HTR-8/SVneo (cell line): ENCODE measurements at regions not wholly inside any gene's neighbourhood (a gene's known extent, or its start where the extent isn't known, plus 50 kb on each side); places are given as distances from the start of the nearest gene placed in this dataset.

ENCODE experiments used
- DNase-seq: peaks from one replicate; pipeline ENCODE4 v3.0.0; 2011; ENCODE audit warnings: low spot score, mixed read lengths; ENCODE audit not compliant: insufficient read length
- FAIRE-seq: peaks from 2 replicates; lab custom pipeline; 2011; peaks lifted over from hg19 to GRCh38; lab: Jason Lieb, UNC

DNA sequence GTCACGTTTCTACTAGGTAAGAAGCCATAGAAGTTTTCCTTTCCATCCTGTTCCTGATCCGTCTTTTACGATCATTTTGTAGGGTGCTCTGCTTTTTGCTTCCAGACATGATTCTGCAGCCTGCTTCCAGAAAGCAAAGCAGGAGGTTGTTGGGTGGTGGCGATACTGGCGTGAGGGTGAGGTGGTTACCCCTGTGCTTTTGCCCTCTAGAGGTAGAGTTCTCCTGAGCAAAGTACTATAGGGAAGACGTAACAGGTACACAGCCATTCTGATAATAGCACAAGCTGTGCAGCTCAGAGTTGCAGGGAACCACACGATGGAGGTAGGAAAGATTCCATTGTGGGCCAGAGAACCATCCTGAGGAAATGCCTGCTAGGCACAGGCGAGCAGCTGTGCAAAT is 186.0 kb downstream of the PAH start:
- DNase-seq, result no peak
- FAIRE-seq, result no peak

DNA sequence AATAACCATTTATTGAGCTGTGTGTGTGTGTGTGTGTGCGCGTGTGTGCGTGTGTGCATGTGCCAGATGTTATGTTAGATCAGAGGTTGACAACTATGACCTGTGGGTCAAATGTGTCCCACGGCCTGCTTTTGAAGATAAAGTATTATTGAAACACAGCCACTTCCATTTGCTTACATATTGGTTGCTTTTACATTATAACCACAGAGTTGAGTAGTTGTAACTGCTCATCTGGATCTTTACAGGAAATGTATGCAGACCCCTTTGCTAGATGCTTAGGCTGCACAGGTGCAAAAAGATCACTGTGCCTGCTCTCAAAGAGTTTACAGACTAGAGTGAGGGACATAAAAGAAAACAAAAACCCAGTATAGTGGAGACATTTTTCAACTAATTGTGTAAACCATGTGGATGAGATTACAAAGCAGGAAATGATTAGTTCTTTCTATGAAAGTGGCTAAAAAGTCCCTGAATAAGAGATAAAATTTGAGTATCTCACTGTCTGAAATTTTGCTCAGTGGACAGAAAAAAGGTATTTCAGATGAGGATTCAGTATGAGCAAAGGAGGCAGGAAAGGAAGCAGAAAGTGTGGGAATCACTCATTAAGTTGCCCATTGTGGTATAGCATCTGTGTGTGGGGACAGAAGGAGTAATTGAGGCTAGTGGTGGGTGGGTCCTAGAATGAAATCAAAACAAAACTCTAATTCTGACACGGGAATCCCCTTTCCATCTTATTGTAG is 188.4 kb downstream of the PAH start:
- DNase-seq (no peak), FAIRE-seq (no peak)

DNA sequence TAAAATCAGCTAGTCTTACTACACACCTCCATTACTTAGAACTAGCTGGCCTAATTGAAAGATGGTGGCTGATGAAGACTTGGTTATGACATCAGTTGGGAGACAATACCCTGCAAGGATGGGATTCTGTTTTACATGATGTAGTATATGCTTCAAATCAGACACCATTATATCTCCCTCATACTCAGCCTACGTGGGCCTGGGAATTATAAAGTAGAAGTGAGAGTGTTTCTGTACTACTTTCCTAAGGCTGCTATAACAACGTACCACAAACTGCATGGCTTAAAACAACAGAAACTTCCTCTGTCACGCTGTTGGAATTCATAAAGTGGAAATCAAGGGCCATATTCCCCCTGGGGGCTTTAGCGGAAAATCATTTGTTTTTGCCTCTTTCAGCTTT is 190.4 kb downstream of the PAH start:
- DNase-seq (no peak), FAIRE-seq (peak; percentile 28)

DNA sequence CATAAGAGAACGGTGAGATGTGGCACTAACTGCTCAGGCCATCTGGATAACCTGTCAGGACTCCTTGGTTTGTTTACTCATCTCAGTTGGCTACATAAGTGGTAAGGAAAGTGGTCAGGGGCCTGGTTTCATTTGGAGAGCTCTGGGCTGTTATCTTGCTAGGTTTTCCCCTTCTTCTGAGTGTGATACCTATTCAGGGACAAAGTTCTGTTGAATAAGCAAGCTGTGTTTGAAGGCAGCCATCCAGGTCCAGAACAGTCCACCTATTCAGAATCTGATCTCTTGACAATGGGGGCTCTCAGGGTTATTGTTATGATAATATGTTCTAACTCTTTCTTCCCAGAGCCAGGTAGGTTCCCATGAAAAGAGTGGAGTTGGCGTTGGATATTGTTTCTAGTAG is 194.9 kb downstream of the PAH start:
- no peak for FAIRE-seq
- DNase-seq, result no peak

DNA sequence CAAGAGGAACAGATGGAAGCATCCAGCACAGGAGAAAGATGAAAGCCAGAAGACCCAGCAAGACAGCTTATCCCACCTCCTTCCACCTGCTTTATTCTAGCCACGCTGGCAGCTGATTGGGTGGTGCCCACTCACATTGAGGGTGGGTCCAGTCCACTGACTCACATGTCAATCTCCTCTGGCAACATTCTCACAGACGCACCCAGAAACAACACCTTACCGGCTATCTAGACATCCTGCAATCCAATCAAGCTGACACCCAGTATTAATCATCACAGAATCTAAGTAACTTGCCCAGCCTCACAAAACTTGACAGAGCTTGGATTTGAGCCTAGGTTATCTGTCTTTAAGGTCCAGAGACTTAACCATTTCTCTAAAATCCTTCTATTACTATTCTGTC is 208.9 kb downstream of the PAH start:
- FAIRE-seq, result no peak
- no peak for DNase-seq

DNA sequence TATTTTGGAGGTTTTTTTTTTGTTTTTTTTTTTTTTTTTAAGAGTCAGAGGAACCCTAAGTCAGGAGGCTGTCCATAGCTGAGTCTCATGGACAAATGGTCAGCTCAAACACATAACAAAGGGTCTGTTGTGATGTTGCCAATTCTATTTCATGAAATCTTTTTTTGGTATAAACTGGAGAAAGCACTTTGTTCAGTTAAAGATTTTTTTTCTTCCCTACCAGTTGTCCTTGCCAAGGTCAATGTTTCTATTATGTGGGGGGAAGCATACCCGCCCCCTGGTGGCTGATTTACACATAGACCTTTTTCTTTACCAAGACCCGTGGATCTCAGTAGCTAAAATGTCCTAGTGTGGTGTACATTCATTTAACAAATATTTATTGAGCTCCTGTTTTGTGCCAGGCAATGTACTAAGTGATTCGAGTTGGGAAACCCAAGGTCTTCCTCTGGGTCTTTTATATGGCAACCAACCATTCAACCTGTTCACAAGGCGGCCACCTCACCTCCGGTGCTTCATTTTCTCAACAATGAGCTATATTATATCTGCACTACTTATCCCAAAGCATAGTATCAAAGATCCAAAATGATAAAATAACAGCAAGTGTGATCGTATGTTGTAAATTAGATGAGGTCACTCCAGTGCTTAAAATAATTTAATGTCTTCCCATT is 214.5 kb downstream of the PAH start:
- FAIRE-seq, result no peak
- peak; percentile 13 for DNase-seq

DNA sequence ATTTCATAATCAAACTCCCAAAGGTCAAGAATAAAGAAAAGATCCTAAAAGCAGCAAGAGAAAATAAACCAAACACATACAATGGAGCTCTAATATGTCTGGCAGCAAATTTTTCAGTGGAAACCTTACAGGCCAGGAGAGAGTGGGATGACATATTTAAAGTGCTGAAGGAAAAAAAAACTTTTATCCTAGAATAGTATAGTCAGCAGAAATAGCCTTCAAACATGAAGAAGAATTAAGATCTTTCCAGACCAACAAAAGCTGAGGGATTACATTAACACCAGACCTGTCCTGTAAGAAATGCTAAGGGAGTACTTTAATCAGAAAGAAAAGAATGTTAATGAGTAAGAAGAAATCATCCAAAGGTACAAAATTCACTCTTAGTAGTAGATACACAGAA is 215.7 kb upstream of the IGF1 start:
- FAIRE-seq, result no peak
- no peak for DNase-seq

DNA sequence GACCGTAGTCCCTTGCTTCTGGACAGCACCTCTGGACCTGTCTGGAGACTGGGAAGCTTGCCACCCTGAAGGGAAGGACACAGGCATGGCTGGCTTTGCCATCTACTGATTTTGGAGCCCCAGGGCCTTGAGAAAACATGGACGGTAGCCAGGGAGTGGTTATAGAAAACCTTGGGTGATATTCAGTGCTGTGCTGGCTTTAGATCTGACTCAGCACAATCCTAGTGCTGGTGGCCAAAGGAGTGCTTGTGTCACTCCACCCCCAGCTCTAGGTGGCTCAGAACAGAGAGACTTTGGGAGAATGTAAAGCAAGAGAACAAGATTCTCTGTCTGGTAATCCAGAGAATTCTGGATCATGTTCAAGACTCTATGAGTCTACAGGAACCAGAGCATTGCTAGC is 214.5 kb upstream of the IGF1 start:
- FAIRE-seq (no peak), DNase-seq (no peak)

DNA sequence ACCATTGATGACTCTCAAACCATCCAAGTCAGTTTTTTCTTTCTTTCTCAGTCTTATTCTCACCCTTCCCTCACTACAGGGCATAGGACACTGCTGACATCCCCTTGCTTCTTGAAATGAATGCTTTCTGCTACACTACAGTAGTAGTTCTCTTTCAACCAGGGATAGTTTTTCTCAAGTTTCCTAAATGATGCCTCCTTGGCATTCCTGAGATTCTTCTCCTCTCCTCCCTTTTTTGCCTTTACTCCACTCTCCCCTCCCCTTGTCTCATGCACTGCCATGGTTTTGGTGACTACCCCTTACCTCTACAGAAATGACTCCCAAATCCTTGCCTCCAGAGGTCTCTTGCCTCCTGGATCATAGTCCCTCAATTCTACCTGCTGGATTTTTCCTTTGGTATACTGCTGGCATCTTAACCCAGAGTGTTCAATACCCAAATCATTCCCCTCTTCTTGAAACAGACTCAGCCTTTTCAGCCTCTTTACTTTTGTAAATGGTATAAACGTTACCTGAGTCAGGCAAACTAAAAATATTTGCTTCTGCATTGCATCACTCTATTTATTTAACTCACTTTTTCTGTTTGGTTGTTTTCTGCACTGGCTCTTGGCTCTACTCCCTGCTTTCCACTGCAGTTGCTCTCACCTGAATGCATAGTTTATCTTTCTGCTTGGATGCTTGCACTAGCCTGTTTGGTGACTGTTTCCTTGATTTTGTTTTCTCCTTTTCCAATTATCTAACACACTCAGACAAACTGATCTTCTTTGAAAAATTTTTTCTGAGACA is 211.6 kb upstream of the IGF1 start:
- no peak for DNase-seq
- FAIRE-seq, result no peak

DNA sequence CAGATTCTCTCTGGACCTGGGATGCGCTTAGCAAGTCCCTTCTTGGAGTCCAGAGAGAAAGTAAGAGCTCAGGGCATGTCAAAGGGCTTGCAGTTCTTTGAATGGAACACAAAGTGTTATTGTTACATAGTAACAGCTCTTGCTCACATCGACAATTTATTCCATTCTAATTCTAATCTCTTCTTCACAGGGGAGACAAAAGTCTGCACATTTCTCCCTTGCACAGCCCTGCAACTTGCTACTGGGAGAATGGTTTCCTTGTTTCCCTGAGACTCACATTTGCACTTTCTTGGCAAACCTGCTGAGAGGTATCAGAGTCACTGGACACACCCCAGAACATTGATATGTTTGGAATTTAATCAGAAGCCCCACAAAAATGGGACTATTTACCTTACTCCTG is 209.9 kb upstream of the IGF1 start:
- DNase-seq (no peak), FAIRE-seq (no peak)

DNA sequence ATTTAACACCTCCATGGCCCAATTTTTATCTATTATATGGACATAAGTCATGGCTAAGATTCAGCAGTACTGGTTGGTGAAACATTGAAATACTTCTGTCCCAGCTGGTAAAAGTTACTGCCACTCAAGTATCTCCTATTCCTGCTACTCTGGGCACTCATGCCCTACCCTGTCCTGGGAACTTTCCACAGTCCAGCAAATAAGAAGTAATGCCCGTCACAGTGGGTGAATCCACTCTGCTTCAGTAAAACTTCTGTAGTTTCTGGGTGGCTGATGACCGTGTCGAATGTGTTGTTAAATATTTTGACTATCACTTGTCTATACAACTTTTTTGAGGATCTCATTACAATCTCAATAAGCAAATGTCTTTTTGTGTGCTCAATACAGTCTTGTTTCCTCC is 209.3 kb upstream of the IGF1 start:
- FAIRE-seq, result no peak
- no peak for DNase-seq

DNA sequence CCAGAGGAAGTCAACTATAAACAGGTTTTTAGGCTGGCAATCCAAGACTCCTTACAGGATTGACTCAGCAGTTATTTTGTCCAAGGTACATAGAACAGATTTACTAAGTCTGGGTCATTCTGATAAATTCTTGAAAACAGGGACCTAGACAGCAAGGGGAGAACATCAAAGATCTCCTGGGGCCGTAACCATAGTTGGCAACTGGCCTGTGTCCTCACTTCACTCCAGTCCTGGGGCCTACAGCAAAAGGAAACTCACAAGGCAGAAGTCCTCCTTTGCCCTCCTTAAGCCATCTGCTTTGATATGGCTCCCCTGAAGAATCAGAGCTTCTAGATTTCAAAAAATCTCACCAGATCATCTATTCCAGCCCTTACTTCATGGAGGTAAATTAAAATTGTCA is 207.2 kb upstream of the IGF1 start:
- DNase-seq, result no peak
- FAIRE-seq, result no peak

DNA sequence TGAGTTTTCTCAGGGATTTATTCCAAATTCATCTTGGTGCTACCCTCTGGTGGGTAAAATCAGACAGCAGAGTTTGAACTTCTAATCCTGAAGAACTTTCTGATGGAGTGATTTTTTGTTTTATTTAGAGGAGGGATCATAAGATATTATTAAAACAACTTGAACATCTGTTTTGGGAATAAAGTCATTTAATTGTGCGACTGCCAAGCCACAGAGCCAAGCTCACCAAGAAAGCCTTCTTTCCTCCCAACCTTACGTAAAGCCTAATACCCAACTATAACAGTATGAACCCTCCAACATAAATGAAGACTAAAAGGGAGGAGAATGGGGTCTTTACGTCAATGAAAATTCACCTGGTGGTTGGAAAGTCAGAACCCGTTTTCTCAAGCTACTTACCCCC is 205.5 kb upstream of the IGF1 start:
- DNase-seq (no peak), FAIRE-seq (no peak)

DNA sequence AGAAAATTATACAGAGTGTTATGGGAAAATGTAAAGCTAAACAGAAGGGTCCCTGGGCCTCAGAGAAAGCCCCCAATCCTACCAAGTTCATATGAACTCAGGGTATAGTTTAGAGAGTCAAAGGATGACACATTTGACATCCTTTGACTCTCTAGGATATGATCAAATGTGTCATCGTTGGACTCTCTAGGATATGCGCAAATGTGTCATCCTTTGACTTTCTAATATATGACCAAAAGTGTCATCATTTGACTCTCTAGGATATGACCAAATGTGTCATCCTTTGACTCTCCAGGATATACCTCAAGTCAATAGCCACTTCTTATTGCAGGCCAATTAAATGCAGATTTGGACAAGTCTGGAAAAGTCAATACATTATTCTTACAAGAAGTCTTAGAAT is 204.8 kb upstream of the IGF1 start:
- no peak for DNase-seq
- no peak for FAIRE-seq

DNA sequence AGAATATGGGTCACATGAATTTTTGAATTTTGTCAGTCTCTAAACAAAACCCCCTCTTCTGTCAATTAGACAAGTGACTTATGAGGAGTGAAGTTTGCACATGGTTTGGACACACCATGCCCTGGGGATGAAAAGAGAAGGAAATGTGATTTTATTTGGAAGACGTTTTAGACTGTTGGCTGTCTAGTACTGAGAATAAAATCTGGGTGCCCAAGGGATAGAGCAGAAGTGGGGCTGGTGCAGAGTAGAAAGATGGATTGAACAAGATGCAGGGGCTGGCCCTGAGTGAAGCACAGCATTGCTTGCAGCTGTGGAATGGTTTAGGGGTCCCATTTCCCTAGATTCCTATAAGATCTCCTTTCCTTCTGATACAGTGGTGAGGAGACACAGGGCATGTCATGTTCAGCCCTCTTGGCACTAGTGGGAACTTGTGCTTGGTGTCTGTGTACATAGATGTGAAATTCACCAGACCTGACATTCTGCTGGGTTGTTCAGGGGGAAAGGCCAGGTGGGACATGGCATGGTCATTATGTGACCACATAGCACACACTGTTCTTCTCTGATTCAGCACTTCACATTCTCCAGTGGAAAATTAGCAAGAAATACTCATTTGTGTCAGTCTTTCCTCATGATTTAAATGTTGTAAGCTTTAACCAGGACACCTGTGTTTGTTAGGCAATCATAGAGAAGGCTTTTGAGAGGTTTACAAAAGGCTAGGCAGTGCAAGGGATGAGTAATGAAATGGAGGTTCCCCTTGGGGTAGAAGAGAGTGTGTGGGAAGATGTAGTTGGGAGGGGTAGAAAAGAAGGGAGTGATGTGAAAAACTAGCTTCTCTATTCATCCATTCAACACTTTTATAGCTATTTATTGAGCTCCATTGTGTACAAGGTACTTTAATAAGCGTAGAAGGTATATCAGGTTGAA is 202.3 kb upstream of the IGF1 start:
- no peak for FAIRE-seq
- DNase-seq, result no peak

DNA sequence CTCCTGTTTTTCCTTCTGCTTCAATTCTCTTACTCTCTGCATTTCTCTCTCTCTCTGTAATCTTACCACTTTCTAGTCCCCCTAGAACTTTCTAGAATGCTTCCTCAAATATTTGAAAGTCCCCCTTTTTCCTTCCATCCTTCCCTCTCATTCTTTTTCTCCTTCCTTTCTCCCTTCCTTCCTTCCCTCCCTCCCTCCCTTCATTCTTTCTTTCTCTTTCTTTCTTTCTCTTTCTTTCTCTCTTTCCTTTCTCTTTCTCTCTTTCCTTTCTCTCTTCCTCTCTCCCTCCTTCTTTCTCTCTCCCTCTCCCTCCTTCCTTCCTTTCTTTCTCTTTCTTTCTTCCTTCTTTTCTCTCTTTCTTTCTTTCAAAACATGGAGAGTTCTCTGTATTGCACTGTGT is 201.4 kb upstream of the IGF1 start:
- no peak for FAIRE-seq
- DNase-seq, result no peak

DNA sequence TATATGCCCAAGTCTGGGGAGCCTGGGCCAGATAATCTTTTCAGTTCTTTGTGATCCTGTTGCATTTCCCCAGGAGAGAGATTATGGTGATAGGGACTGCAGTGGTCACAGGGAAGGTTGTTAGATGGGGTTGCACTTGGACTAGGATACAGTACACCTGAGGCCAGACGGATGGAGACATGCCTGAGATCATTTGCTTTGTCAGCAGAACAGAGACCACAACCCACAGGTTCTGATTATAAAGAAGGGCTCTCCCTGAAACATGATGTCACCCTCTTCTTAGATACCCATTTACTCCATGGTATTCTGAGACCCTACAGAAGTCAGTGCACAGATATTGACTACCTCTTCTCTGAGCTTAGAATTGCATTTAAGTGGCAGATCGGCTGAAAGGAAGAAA is 200.9 kb upstream of the IGF1 start:
- FAIRE-seq (no peak), DNase-seq (no peak)

DNA sequence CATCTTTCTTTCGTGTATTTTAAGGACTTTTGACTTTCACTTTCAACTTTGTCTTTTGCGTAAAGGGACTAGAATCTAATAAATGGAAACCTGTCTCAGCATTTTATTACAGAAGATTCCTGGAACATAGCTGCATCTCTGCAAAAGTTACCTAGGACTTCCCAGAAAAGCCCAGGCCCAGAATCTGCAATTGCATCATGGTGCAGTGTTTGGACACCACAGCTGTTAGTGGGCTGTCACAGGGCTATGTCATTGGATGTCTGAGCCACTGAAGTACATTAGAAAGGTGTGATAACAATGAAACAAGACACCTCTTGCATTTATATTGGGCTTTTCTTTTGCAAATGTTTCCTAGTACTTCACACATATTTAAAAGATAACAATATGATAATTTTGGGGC is 199.9 kb upstream of the IGF1 start:
- FAIRE-seq, result no peak
- no peak for DNase-seq

DNA sequence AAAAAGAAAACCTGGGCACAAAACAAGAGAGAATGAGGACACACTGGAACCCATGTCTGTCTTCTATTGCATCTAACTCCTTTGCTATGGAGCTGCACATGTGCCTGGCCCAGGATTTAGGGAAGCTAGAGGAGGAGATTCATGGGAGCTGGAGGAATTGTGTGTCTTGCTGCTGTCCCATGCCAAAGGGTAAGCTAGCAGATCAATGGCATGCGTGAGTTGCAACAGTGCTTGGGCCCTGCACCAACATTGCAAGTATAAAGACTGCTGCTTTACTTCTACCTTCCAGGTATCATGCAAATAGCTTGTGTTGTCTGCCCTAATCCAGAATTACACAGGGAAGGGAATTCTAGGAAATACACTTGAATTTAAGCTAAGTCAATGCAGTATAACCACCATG is 196.4 kb upstream of the IGF1 start:
- no peak for FAIRE-seq

DNA sequence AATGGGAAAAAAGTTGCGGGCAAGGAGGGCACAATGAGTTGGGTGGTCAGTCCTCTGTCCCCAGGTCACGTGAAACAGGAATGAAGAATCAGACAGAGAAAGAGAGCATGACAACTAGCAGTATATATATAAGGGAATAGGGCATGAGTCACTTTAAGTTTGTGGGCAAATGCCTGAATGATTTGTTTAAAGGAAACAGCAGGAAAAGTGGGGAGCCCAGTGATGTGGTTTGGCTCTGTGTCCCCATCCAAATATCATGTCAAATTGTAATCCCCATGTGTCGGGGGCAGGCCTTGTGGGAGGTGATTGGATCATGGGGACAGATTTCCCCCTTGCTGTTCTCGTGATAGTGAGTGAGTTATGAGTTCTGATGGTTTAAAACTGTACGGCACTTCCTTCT is 195.3 kb upstream of the IGF1 start:
- DNase-seq (no peak), FAIRE-seq (no peak)

More for the DNA sequence above, 196.4 kb upstream of the IGF1 start:
- DNase-seq, result no peak
